ENCODE measurements at regions not wholly inside any gene's neighbourhood (a gene's known extent, or its start where the extent isn't known, plus 50 kb on each side); places are given as distances from the start of the nearest gene placed in this dataset.
A peak's percentile ranks its signal among the peaks of the same experiment; 100 is the strongest.

DNA sequence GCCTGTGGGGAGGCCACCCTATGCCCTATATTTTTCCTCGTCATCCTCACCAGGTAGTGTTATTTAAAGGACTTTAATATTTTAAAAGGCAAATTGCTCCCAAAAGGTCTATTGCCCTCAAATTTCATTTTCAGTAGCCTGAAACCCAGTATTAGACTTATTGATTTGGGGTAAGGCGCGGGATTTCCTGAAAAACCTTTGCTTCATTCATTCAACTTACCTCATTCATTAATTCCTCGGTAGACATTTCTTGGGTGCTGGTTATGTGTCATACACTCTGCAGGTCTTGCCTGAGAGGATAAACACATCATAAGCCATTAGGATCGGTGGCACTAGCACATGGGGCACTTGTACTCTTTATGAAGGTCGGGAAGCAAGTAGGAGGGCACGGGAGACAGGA is 99.2 kb downstream of the ARF6 start:
- H3K27me3 Mint-ChIP-seq, result no peaks in the 10 kb centered on the region
- H3K4me1 ChIP-seq (ENCODE audit: control insufficient read depth in 2 of 2, insufficient read depth in 2 of 2, low read length in 2 of 2), result peaks cover 8 to 14% of the 10 kb centered on the region in 2 donors
- H3K27ac ChIP-seq (ENCODE audit: low read length in 2 of 2), result no peak overlapping the region
- no peak overlapping the region for H3K4me3 ChIP-seq (ENCODE audit: control extremely low read depth in 1 of 5, extremely low read depth in 1 of 5, insufficient read depth in 1 of 5, low read depth in 2 of 5, low read length in 4 of 5)
- peaks cover 0 to 2% of the 10 kb centered on the region in 2 experiments for H3K36me3 ChIP-seq (replicated peaks in 1 of 2; ENCODE audit: control extremely low read depth in 1 of 2, control insufficient read depth in 1 of 2, extremely low read depth in 1 of 2, insufficient read depth in 2 of 2, low read length in 1 of 2)
- intact Hi-C loops (cut with micrococcal nuclease), result no loop called here
- peaks cover 19% of the 10 kb centered on the region for H3K4me1 Mint-ChIP-seq
- no peak for TF ChIP-seq CTCF (IDR thresholded peaks at IDR 0.05)
- no peak for TF ChIP-seq EZH2 (IDR thresholded peaks at IDR 0.05; ENCODE audit: borderline replicate concordance, insufficient read depth, low read depth, low read length, poor library complexity, severe bottlenecking)
- DNase-seq (no peak), ATAC-seq (ENCODE audit: low read depth) (no peak)
- no peaks in the 10 kb centered on the region for H3K9me3 ChIP-seq (ENCODE audit: control extremely low read depth in 1 of 3, control insufficient read depth in 2 of 3, insufficient read depth in 1 of 3, low read length in 2 of 3)
- POLR2A ChIA-PET, result no interaction called here
- H2AFZ ChIP-seq (ENCODE audit: insufficient read depth, low read depth, low read length, poor library complexity, severe bottlenecking), result no peak overlapping the region
- no peaks in the 10 kb centered on the region for H3K9me3 Mint-ChIP-seq (ENCODE audit: insufficient read depth)
- WGBS (ENCODE audit: insufficient coverage), result 93% methylated on average over 6 of the region's 7 CpGs
- H3K79me2 ChIP-seq (ENCODE audit: control insufficient read depth, insufficient read depth, low read length), result peaks cover 65% of the 10 kb centered on the region
- no peaks in the 10 kb centered on the region for H3K27me3 ChIP-seq (replicated peaks in 1 of 4; ENCODE audit: control extremely low read depth in 1 of 4, control insufficient read depth in 3 of 4, insufficient read depth in 4 of 4, low read length in 3 of 4)
- H3K9ac ChIP-seq (ENCODE audit: low read length), result no peak overlapping the region
- CTCF ChIA-PET, result interaction anchor here (1.2 to 1.8 kb wide), 2 partner anchors 41 to 104 kb away, joined by 4 read pairs; no protein-coding TSS in a partner anchor
- H4K20me1 ChIP-seq (ENCODE audit: control insufficient read depth, insufficient read depth, low read length, poor library complexity, severe bottlenecking), result no peaks in the 10 kb centered on the region
- no peak overlapping the region for H3K4me2 ChIP-seq (replicated peaks; ENCODE audit: low read depth, low read length, poor library complexity, severe bottlenecking)
- H3K27ac Mint-ChIP-seq, result peak overlapping the region; percentile 23
- H3K4me3 Mint-ChIP-seq, result peak overlapping the region; percentile 21

GRCh38 chr14:49992448-49992847 is 99.6 kb downstream of the ARF6 start:
- Histone ChIP-seq H3K4me2 (replicated peaks; ENCODE audit: low read depth, low read length, poor library complexity, severe bottlenecking) (no peak overlapping the region), H3K27ac (ENCODE audit: low read length in 2 of 2) (no peak overlapping the region), H3K36me3 (replicated peaks in 1 of 2; ENCODE audit: control extremely low read depth in 1 of 2, control insufficient read depth in 1 of 2, extremely low read depth in 1 of 2, insufficient read depth in 2 of 2, low read length in 1 of 2) (peaks cover 0 to 2% of the 10 kb centered on the region in 2 experiments), H3K4me3 (ENCODE audit: control extremely low read depth in 1 of 5, extremely low read depth in 1 of 5, insufficient read depth in 1 of 5, low read depth in 2 of 5, low read length in 4 of 5) (no peak overlapping the region), H4K20me1 (ENCODE audit: control insufficient read depth, insufficient read depth, low read length, poor library complexity, severe bottlenecking) (no peaks in the 10 kb centered on the region), H3K27me3 (replicated peaks in 1 of 4; ENCODE audit: control extremely low read depth in 1 of 4, control insufficient read depth in 3 of 4, insufficient read depth in 4 of 4, low read length in 3 of 4) (no peaks in the 10 kb centered on the region), H3K9ac (ENCODE audit: low read length) (no peak overlapping the region), H2AFZ (ENCODE audit: insufficient read depth, low read depth, low read length, poor library complexity, severe bottlenecking) (no peak overlapping the region), H3K4me1 (ENCODE audit: control insufficient read depth in 2 of 2, insufficient read depth in 2 of 2, low read length in 2 of 2) (peaks cover 8 to 14% of the 10 kb centered on the region in 2 donors), H3K79me2 (ENCODE audit: control insufficient read depth, insufficient read depth, low read length) (peaks cover 61% of the 10 kb centered on the region), H3K9me3 (ENCODE audit: control extremely low read depth in 1 of 3, control insufficient read depth in 2 of 3, insufficient read depth in 1 of 3, low read length in 2 of 3) (no peaks in the 10 kb centered on the region)
- Mint-ChIP-seq H3K27ac (peak overlapping the region; percentile 87), H3K4me3 (peak overlapping the region; percentile 68), H3K9me3 (ENCODE audit: insufficient read depth) (no peaks in the 10 kb centered on the region), H3K27me3 (no peaks in the 10 kb centered on the region), H3K4me1 (peaks cover 18% of the 10 kb centered on the region)
- ATAC-seq (ENCODE audit: low read depth), result no peak
- ChIA-PET CTCF (interaction anchor here (0.9 to 1.8 kb wide), 5 partner anchors 11 to 140 kb away, joined by 3 to 5 read pairs (median 4); no protein-coding TSS in a partner anchor), POLR2A (interaction anchor here (1.2 kb wide), 1 partner anchor 125 kb away, joined by 4 read pairs; no protein-coding TSS in a partner anchor)
- intact Hi-C loops (cut with micrococcal nuclease), result no loop called here
- DNase-seq, result no peak
- 75% methylated on average over 4 of the region's 4 CpGs for WGBS (ENCODE audit: insufficient coverage)
- no peak for TF ChIP-seq EZH2 (IDR thresholded peaks at IDR 0.05; ENCODE audit: borderline replicate concordance, insufficient read depth, low read depth, low read length, poor library complexity, severe bottlenecking)
- TF ChIP-seq CTCF (IDR thresholded peaks at IDR 0.05), result no peak
